ACHN (cell line): ENCODE measurements at regions not wholly inside any gene's neighbourhood (a gene's known extent, or its start where the extent isn't known, plus 50 kb on each side); places are given as distances from the start of the nearest gene placed in this dataset.

ENCODE experiments used
- DNase-seq: peaks from one replicate; pipeline ENCODE4 v3.0.0-alpha.2; 2015
- in situ Hi-C: cut with HindIII; loops from 2 replicates; pipeline ENCODE4 v1.10.0; 2017; ENCODE audit warnings: low sequenced_read_pairs, low pct_ligation_motif_present, low pct_unique_long_range_greater_than_20kb

DNA sequence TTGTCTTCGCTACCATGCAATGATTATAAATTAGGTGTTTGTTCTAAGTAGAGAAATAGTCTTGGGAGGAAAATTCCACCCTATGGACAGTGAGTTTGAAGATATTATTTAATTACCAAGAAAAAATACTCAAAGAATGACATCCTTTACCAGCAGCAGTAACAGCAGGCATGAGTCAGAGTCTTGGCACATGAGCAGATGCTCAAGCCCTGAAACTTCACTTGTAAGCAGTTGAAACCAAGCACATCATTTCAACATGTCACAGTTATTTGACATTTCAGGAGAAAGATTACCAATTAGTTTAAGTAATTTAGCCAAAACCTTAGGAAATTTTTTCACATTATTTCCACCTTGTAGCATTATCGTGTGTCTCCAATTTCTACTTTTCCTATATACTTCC is 99.2 kb downstream of the C12orf50 start:
- in situ Hi-C loops, result no loop called here
- peak; percentile 37 for DNase-seq

DNA sequence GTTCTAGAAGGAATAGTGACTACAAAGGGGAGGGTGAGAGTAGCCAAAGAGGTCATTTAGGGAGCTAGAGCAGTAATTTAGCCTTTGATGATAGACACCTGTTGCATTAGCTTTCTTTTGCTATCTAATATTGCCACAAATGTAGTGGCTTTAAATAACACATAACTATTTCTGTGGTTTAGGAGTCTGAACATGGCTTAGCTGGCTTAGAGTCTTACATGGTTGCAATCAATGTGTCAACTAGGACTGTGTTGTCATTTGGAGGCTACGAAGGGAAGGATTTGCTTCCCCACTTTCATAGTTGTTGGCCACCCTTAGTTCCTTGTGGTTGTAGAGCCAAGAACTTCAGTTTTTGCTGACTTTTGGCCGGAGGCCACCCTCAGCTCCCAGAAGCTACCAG is 99.9 kb downstream of the C12orf50 start:
- in situ Hi-C loops, result no loop called here
- no peak for DNase-seq

DNA sequence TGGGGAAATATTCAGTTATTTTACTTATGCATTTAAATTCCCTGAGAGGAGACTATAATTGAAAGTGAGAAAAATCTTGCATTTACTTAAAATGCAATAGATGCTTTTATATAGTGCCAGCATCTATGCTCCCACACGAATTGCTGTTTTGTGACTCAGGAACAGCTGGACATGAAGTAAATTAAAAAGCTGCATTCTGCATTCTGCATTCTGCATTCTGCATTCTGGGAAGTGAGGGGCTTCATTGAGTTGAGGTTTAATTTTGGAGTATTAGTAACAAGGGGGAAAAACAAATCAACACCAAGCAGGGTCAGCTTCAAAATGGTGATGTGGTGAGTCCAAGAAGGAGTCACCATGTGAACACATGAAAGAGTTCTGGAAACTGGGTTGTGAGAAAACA is 101.2 kb downstream of the C12orf50 start:
- in situ Hi-C loops, result no loop called here

DNA sequence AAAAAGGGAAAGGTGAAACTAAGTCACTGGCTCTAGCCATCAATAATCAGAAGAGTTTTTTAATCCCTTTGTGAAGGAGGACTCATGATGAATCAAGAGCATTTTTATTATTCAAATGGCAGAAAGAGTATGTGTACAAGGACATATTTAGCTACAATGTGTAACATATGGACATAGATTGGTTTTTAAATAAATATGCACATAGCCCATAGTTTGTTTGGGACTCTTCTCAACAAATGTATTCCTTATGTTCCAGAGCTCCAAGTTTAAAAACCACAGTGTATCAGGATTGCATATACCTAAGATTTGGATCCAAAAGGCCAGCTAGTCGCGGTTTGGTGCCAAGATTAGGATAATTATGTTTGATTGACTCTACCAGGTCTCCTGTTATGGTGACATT is 104.2 kb downstream of the C12orf50 start:
- DNase-seq, result no peak
- in situ Hi-C loops, result no loop called here

More for the DNA sequence above, 101.2 kb downstream of the C12orf50 start:
- no peak for DNase-seq

GRCh38 chr12:87924149-87924548 is 105.1 kb downstream of the C12orf50 start:
- DNase-seq, result no peak
- in situ Hi-C loops, result no loop called here

DNA sequence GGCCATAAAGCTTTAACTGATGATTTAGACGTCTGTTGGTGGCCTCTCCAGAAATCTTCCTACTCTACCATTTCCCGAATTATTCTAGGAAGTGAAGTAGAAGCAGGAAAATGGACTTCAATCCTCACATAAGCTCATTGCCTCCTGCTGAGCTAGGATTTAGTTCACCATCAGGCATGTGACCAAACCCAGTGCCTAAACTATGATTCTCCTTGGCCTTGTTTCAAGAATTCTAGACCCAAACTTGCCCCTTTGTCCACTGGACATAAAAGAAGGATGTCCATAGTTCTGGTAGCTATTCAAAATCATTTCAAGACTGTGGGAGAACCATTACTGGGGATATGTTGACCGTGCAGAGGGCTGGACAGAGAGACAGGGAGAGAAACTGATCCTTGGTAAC is 105.8 kb downstream of the C12orf50 start:
- no peak for DNase-seq
- in situ Hi-C loops, result no loop called here

GRCh38 chr12:87922736-87923135 is 106.5 kb downstream of the C12orf50 start:
- in situ Hi-C loops, result no loop called here
- no peak for DNase-seq

GRCh38 chr12:87921621-87922020 is 107.6 kb downstream of the C12orf50 start:
- in situ Hi-C loops, result no loop called here
- DNase-seq, result no peak

DNA sequence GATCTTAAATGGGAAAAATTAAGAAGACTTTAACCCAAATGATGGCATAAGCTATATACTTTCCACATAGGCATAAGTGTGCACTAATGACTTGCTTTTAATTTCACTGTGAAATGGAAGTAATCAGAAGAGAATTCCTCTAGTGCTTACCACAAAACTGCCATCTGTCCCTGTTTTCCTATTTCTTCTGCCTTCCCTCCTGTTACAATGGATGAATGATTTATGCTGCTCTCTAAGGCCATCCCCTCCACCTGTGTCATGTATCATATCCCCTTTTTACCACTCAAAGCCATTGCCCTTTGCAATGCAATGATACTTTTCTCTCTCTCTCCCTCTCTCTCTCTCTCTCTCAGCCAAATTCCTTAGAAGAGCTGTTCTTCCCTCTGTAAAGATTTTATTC is 109.1 kb downstream of the C12orf50 start:
- DNase-seq, result no peak
- in situ Hi-C loops, result no loop called here

DNA sequence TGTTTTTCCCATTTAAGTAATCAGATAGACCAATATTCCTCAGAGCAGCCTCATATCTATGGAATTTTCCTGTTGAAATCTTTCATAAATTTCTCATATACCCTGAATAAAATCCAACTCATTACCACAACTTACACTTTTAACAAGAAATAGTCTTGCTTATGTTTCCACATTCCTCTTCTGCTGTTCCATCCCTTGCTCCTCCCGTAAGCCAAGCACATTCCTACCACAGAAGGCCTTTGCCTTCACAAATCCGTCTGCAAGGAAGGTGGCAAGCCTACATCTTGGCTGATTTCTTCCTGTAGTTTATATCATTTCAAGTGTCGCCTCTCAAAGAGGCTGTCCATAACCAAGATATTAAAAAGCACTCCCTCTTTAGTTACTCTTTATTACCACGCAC is 127.7 kb downstream of the C12orf50 start:
- in situ Hi-C loops, result no loop called here
- no peak for DNase-seq

DNA sequence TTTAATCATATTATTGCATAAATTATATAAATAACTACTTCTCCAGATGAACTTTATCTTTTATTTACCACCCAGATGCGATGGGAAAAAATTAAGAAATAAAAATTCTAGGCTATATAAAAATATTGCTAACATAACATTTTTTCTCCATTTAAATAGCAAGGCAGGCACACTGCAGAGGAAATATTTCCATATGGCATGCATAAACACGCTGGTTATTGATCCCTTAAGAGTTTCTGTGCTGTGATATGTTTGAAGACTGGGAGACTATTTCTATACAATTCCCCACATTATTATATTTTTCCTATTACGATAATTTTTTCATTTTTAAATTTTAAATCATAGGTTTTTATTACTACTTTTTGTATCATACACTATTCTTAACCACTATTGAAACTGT is 131.5 kb downstream of the C12orf50 start:
- no peak for DNase-seq
- in situ Hi-C loops, result no loop called here

DNA sequence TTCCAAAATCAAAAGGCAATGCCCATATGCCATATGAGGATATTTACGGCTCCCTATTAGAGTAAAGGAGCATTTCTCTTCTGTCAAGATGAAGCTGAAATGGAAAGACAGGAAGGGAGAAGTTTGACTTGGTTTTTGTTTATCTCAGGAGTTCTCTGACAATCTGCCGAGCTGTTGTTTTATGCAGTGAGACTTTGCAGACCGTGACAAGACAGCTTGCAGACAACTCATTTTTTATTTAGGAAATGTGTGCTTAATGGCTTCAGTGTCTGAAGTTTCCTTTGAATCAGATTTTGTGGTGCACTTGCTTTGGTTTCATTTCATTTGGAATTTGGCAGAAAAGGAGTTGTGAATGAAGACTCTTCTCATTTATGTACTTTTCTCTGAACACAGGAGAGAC is 145.4 kb downstream of the C12orf50 start:
- in situ Hi-C loops, result no loop called here
- DNase-seq, result no peak

GRCh38 chr12:87879141-87879540 is 150.1 kb downstream of the C12orf50 start:
- in situ Hi-C loops, result no loop called here
- no peak for DNase-seq

- in situ Hi-C loops, result no loop called here
Observed at GRCh38 chr12:87870493-87871460, 158.4 kb downstream of the C12orf50 start.

GRCh38 chr12:87870061-87870460 is 159.1 kb downstream of the C12orf50 start:
- in situ Hi-C loops, result no loop called here

More at GRCh38 chr12:87870493-87871460, 158.4 kb downstream of the C12orf50 start:
- DNase-seq, result no peak

GRCh38 chr12:87866578-87867292 is 162.5 kb downstream of the C12orf50 start:
- DNase-seq, result peak; percentile 49
- in situ Hi-C loops, result no loop called here

More at GRCh38 chr12:87870061-87870460, 159.1 kb downstream of the C12orf50 start:
- peak; percentile 43 for DNase-seq

DNA sequence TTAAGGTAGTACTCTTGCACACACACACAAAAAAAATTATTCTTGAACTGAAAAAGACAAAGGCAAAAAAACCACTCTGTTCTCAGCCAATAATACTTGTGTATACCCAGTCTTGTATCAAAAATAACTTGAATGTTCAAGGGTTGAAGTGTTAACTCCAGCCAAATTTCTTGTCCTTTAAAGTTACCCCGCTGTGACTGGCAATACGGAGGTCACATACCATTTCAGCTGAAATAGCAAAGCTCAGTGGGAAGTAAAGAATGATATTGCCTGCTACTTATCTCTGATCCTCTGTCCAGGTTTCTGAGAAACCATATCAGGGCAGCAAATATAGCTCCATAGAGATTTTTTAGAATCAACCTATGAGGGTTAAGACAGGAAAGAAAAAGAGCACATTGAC is 167.4 kb downstream of the C12orf50 start:
- DNase-seq, result no peak

GRCh38 chr12:87853448-87854003 is 175.7 kb downstream of the C12orf50 start:
- in situ Hi-C loops, result no loop called here
- no peak for DNase-seq

More for the DNA sequence above, 167.4 kb downstream of the C12orf50 start:
- in situ Hi-C loops, result no loop called here

DNA sequence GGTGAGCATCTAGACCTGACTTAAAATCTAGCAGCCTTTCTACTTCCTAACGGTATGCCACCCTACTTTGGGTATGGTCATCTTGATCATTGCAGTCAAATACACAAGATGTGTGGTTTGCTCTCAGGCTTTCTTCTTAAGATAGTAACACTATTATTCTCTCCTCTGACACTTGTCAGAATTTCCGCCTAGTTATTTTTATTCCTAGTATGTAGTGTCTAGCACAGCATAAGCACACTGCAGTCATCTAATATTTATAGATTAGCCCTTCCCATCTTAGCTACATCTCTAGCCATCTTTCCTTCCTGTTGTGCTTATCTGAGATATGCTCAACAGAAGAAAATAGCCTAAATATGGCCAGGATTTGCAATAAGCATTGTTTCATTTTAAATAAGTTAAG is 180.1 kb downstream of the C12orf50 start:
- in situ Hi-C loops, result no loop called here
- DNase-seq, result no peak
